SK-N-SH treated with all-trans-retinoic acid at 6 μM for 48 hours (cell line): ENCODE measurements at regions not wholly inside any gene's neighbourhood (a gene's known extent, or its start where the extent isn't known, plus 50 kb on each side); places are given as distances from the start of the nearest gene placed in this dataset.
"Not testable (repeated sequence)": the region's sequence is repeated elsewhere in the genome, so short reads cannot be mapped to it uniquely, and the experiment has no call there.

Experiments
- ATAC-seq: fragments of 200-7000 bp; cut with Tn5 transposase; 3 replicates; pipeline ENCODE4 v1.9.1; 2020; ENCODE audit warnings: mild to moderate bottlenecking, moderate library complexity
- ARNTL ChIP-seq: fragments of 450-650 bp; formaldehyde crosslinking; IDR thresholded peaks from 2 replicates; pipeline ENCODE4 v1.5.0; 2020; ENCODE audit warnings: low read depth, mild to moderate bottlenecking, moderate library complexity, borderline replicate concordance
- CREB5 ChIP-seq: fragments of 250-450 bp; sonication (Bioruptor Pico); IDR thresholded peaks from 2 replicates; pipeline ENCODE4 v1.5.1; 2020; ENCODE audit warnings: low read depth, mild to moderate bottlenecking, moderate library complexity
- CSDC2 ChIP-seq: fragments of 250-450 bp; sonication (Bioruptor Pico); IDR thresholded peaks from 2 replicates; pipeline ENCODE4 v1.5.0; 2020; ENCODE audit warnings: mild to moderate bottlenecking, moderate library complexity
- CSRNP3 ChIP-seq: fragments of 250-450 bp; sonication (Bioruptor Pico); IDR thresholded peaks from 2 replicates; pipeline ENCODE4 v1.5.1; 2021; ENCODE audit warnings: mild to moderate bottlenecking, moderate library complexity
- GLIS3 ChIP-seq: fragments of 250-450 bp; sonication (Bioruptor Pico); IDR thresholded peaks from 2 replicates; pipeline ENCODE4 v1.5.0; 2020; ENCODE audit warnings: mild to moderate bottlenecking, moderate library complexity
- OSR1 ChIP-seq: fragments of 250-450 bp; sonication (Bioruptor Pico); IDR thresholded peaks from 2 replicates; pipeline ENCODE4 v1.8.0; 2022; ENCODE audit warnings: moderate library complexity, mild to moderate bottlenecking, inconsistent platforms
- POU6F1 ChIP-seq: fragments of 250-450 bp; sonication (Bioruptor Pico); IDR thresholded peaks from 2 replicates; pipeline ENCODE4 v1.8.0; 2021; ENCODE audit warnings: low read depth, mild to moderate bottlenecking, moderate library complexity, borderline replicate concordance
- PPARA ChIP-seq: fragments of 250-450 bp; sonication (Bioruptor Pico); IDR thresholded peaks from 2 replicates; pipeline ENCODE4 v1.5.0; 2020; ENCODE audit warnings: mild to moderate bottlenecking, borderline replicate concordance
- RARB ChIP-seq: fragments of 250-450 bp; sonication (Bioruptor Pico); IDR thresholded peaks from 2 replicates; pipeline ENCODE4 v1.8.0; 2021; ENCODE audit warnings: mild to moderate bottlenecking, moderate library complexity
- SNAI2 ChIP-seq: fragments of 250-450 bp; sonication (Bioruptor Pico); IDR thresholded peaks from 2 replicates; pipeline ENCODE4 v1.5.0; 2020; ENCODE audit warnings: mild to moderate bottlenecking, moderate library complexity
- TCF4 ChIP-seq: fragments of 250-450 bp; sonication (Bioruptor Pico); IDR thresholded peaks from 2 replicates; pipeline ENCODE4 v1.8.0; 2021; ENCODE audit warnings: mild to moderate bottlenecking, moderate library complexity, borderline replicate concordance
- TOX ChIP-seq: fragments of 250-450 bp; sonication (Bioruptor Pico); IDR thresholded peaks from 2 replicates; pipeline ENCODE4 v1.8.0; 2021; ENCODE audit warnings: mild to moderate bottlenecking, moderate library complexity, borderline replicate concordance
- TSHZ2 ChIP-seq: fragments of 250-450 bp; sonication (Bioruptor Pico); IDR thresholded peaks from 2 replicates; pipeline ENCODE4 v1.5.0; 2020; ENCODE audit warnings: mild to moderate bottlenecking, moderate library complexity
- ZC3H10 ChIP-seq: fragments of 250-450 bp; sonication (Bioruptor Pico); IDR thresholded peaks from 2 replicates; pipeline ENCODE4 v1.5.1; 2021; ENCODE audit warnings: mild to moderate bottlenecking, moderate library complexity
- ZFP3 ChIP-seq: fragments of 250-450 bp; sonication (Bioruptor Pico); IDR thresholded peaks from 2 replicates; pipeline ENCODE4 v1.5.0; 2020; ENCODE audit warnings: mild to moderate bottlenecking, moderate library complexity
- ZFP30 ChIP-seq: fragments of 450-650 bp; formaldehyde crosslinking; IDR thresholded peaks from 2 replicates; pipeline ENCODE4 v1.5.0; 2022; ENCODE audit warnings: mild to moderate bottlenecking, moderate library complexity
- ZNF565 ChIP-seq: fragments of 450-650 bp; formaldehyde crosslinking; conservative IDR thresholded peaks from 2 replicates; pipeline ENCODE4 v1.5.0; 2020; ENCODE audit warnings: low read depth, mild to moderate bottlenecking, moderate library complexity
- ZNF70 ChIP-seq: fragments of 450-650 bp; formaldehyde crosslinking; IDR thresholded peaks from 2 replicates; pipeline ENCODE4 v1.5.0; 2020; ENCODE audit warnings: mild to moderate bottlenecking, moderate library complexity
- ZNF8 ChIP-seq: fragments of 450-650 bp; formaldehyde crosslinking; IDR thresholded peaks from 2 replicates; pipeline ENCODE4 v1.5.0; 2020; ENCODE audit warnings: mild to moderate bottlenecking, moderate library complexity

- ATAC-seq, result no peak
Measured at GRCh38 chr16:25367773-25368524, 110.3 kb upstream of the ZKSCAN2 start.

GRCh38 chr16:25366078-25366477 is 108.4 kb upstream of the ZKSCAN2 start:
- no peak for TF ChIP-seq ZNF8 (CRISPR knock-in tag)
- no peak for TF ChIP-seq ZC3H10 (CRISPR knock-in tag)
- no peak for TF ChIP-seq SNAI2 (CRISPR knock-in tag)
- no peak for TF ChIP-seq ZFP30 (CRISPR knock-in tag)
- TF ChIP-seq ARNTL, result no peak
- no peak for ATAC-seq

More at GRCh38 chr16:25367773-25368524, 110.3 kb upstream of the ZKSCAN2 start:
- TF ChIP-seq POU6F1 (no peak), ZNF70 (no peak), RARB (CRISPR knock-in tag) (no peak), CREB5 (CRISPR knock-in tag) (no peak), TSHZ2 (CRISPR knock-in tag) (no peak), CSDC2 (CRISPR knock-in tag) (no peak), PPARA (no peak), CSRNP3 (CRISPR knock-in tag) (no peak), TOX (CRISPR knock-in tag) (no peak), SNAI2 (CRISPR knock-in tag) (no peak), GLIS3 (CRISPR knock-in tag) (no peak), ZNF565 (CRISPR knock-in tag) (no peak), ZC3H10 (CRISPR knock-in tag) (no peak), OSR1 (CRISPR knock-in tag) (no peak)
- TF ChIP-seq, all 23 proteins: peak for 0

- not testable (repeated sequence) for ATAC-seq
Measured at GRCh38 chr16:25359516-25359915, 101.9 kb upstream of the ZKSCAN2 start.

- ATAC-seq, result no peak
- no peak for TF ChIP-seq PPARA
- TF ChIP-seq ZNF565 (CRISPR knock-in tag), result no peak
- TF ChIP-seq ZNF8 (CRISPR knock-in tag), result no peak
- no peak for TF ChIP-seq ZFP3 (CRISPR knock-in tag)
- no peak for TF ChIP-seq TCF4
- TF ChIP-seq TSHZ2 (CRISPR knock-in tag), result no peak
- TF ChIP-seq CSDC2 (CRISPR knock-in tag), result no peak
- no peak for TF ChIP-seq OSR1 (CRISPR knock-in tag)
- no peak for TF ChIP-seq SNAI2 (CRISPR knock-in tag)
Measured at GRCh38 chr16:25344006-25344405, 86.4 kb upstream of the ZKSCAN2 start.
